Testis (tissue), 2 donors: ENCODE measurements at regions not wholly inside any gene's neighbourhood (a gene's known extent, or its start where the extent isn't known, plus 50 kb on each side); places are given as distances from the start of the nearest gene placed in this dataset.

ENCODE experiments used
- CTCF ChIP-seq, 3 experiments: fragments of 450-650 bp in 2 of 3; fragments of 200-600 bp in 1 of 3; sonication (generic) in 1 of 3; IDR thresholded peaks; one replicate each; pipeline ENCODE4 v1.5.1; 2016 to 2019; ENCODE audit warnings: antibody characterized with exemption in 3 of 3, mild to moderate bottlenecking in 2 of 3, moderate library complexity in 1 of 3
- POLR2A ChIP-seq: fragments of 450-650 bp; IDR thresholded peaks from one replicate; pipeline ENCODE4 v1.6.1; 2017; ENCODE audit warnings: antibody characterized with exemption, mild to moderate bottlenecking, moderate library complexity

GRCh38 chr2:120488531-120488930, 142.6 kb downstream of the INHBB start:
- no peak for TF ChIP-seq CTCF (IDR thresholded peaks at IDR 0.05)
- TF ChIP-seq POLR2A: no peak
